GM19395 (cell line): ENCODE measurements at regions not wholly inside any gene's neighbourhood (a gene's known extent, or its start where the extent isn't known, plus 50 kb on each side); places are given as distances from the start of the nearest gene placed in this dataset.

Experiments used
- ATAC-seq: cut with Tn5 transposase; IDR thresholded peaks from one replicate; pipeline ENCODE4 v1.9.1; 2021; ENCODE audit warnings: mild to moderate bottlenecking, moderate library complexity; ENCODE audit not compliant: unreplicated experiment

- no peak for ATAC-seq
These were observed 255.3 kb upstream of the LRTM1 start for GRCh38 chr3:55183201-55183600.

- ATAC-seq, result no peak
These were observed 253.2 kb upstream of the LRTM1 start for GRCh38 chr3:55180936-55181535.

- ATAC-seq, result no peak
These were observed 252.3 kb upstream of the LRTM1 start for GRCh38 chr3:55180161-55180560.

- ATAC-seq, result no peak
These were observed 250.5 kb upstream of the LRTM1 start for GRCh38 chr3:55178336-55178735.

- no peak for ATAC-seq
These were observed 249.9 kb upstream of the LRTM1 start for GRCh38 chr3:55177749-55178148.

GRCh38 chr3:55175423-55175822 is 247.6 kb upstream of the LRTM1 start:
- ATAC-seq, result no peak

- ATAC-seq, result no peak
These were observed 246.9 kb upstream of the LRTM1 start for GRCh38 chr3:55174747-55175146.

- no peak for ATAC-seq
These were observed 245.6 kb upstream of the LRTM1 start for GRCh38 chr3:55173504-55173903.

- ATAC-seq, result no peak
These were observed 245.1 kb upstream of the LRTM1 start for GRCh38 chr3:55172913-55173312.

- no peak for ATAC-seq
These were observed 242.6 kb upstream of the LRTM1 start for GRCh38 chr3:55170444-55170843.

- ATAC-seq, result no peak
These were observed 241.8 kb upstream of the LRTM1 start for GRCh38 chr3:55169608-55170072.

GRCh38 chr3:55169161-55169560 is 241.3 kb upstream of the LRTM1 start:
- no peak for ATAC-seq

GRCh38 chr3:55167586-55168317 is 239.9 kb upstream of the LRTM1 start:
- no peak for ATAC-seq

GRCh38 chr3:55166576-55167555 is 239.0 kb upstream of the LRTM1 start:
- ATAC-seq, result no peak

GRCh38 chr3:55165704-55166405 is 238.0 kb upstream of the LRTM1 start:
- no peak for ATAC-seq

- no peak for ATAC-seq
These were observed 237.4 kb upstream of the LRTM1 start for GRCh38 chr3:55165278-55165677.

GRCh38 chr3:55164876-55165275 is 237.0 kb upstream of the LRTM1 start:
- no peak for ATAC-seq

- ATAC-seq, result no peak
These were observed 236.3 kb upstream of the LRTM1 start for GRCh38 chr3:55164191-55164590.

- no peak for ATAC-seq
These were observed 235.6 kb upstream of the LRTM1 start for GRCh38 chr3:55163421-55163820.

- no peak for ATAC-seq
These were observed 234.4 kb upstream of the LRTM1 start for GRCh38 chr3:55162031-55162795.
